ENCODE measurements at regions not wholly inside any gene's neighbourhood (a gene's known extent, or its start where the extent isn't known, plus 50 kb on each side); places are given as distances from the start of the nearest gene placed in this dataset.
A peak's percentile ranks its signal among the peaks of the same experiment; 100 is the strongest.

- DNase-seq = peak; percentile 44
Measured at GRCh38 chr2:103959174-103960128, 894.5 kb upstream of the POU3F3 start.

GRCh38 chr2:103960129-103960513, 893.8 kb upstream of the POU3F3 start:
- no peak for DNase-seq

- DNase-seq = no peak
Measured at GRCh38 chr2:103960951-103961350, 893.0 kb upstream of the POU3F3 start.

- no peak for DNase-seq
Measured at GRCh38 chr2:103961862-103962261, 892.1 kb upstream of the POU3F3 start.

GRCh38 chr2:103962670-103963069, 891.2 kb upstream of the POU3F3 start:
- no peak for DNase-seq

- DNase-seq = no peak
Measured at GRCh38 chr2:103963146-103963725, 890.7 kb upstream of the POU3F3 start.

GRCh38 chr2:103977241-103977640, 876.7 kb upstream of the POU3F3 start:
- DNase-seq = no peak

- no peak for DNase-seq
Measured at GRCh38 chr2:103977668-103978067, 876.2 kb upstream of the POU3F3 start.

- DNase-seq = no peak
Measured at GRCh38 chr2:103980401-103980800, 873.5 kb upstream of the POU3F3 start.

- no peak for DNase-seq
Measured at GRCh38 chr2:103982691-103983090, 871.2 kb upstream of the POU3F3 start.

- no peak for DNase-seq
Measured at GRCh38 chr2:103986001-103986400, 867.9 kb upstream of the POU3F3 start.

GRCh38 chr2:103991591-103991990, 862.3 kb upstream of the POU3F3 start:
- peak; percentile 28 for DNase-seq

GRCh38 chr2:104004821-104005220, 849.1 kb upstream of the POU3F3 start:
- no peak for DNase-seq

- DNase-seq = no peak
Measured at GRCh38 chr2:104016801-104017200, 837.1 kb upstream of the POU3F3 start.

GRCh38 chr2:104023306-104023705, 830.6 kb upstream of the POU3F3 start:
- no peak for DNase-seq

GRCh38 chr2:104023765-104024164, 830.1 kb upstream of the POU3F3 start:
- no peak for DNase-seq

GRCh38 chr2:104025295-104025694, 828.6 kb upstream of the POU3F3 start:
- DNase-seq = no peak

- DNase-seq = no peak
Measured at GRCh38 chr2:104026725-104027124, 827.2 kb upstream of the POU3F3 start.

GRCh38 chr2:104027321-104027720, 826.6 kb upstream of the POU3F3 start:
- no peak for DNase-seq

- no peak for DNase-seq
Measured at GRCh38 chr2:104028061-104028460, 825.9 kb upstream of the POU3F3 start.

GRCh38 chr2:104033399-104033798, 820.5 kb upstream of the POU3F3 start:
- peak; percentile 51 for DNase-seq

- DNase-seq = no peak
Measured at GRCh38 chr2:104040771-104041170, 813.1 kb upstream of the POU3F3 start.

GRCh38 chr2:104041351-104041750, 812.6 kb upstream of the POU3F3 start:
- no peak for DNase-seq

GRCh38 chr2:104043864-104044263, 810.1 kb upstream of the POU3F3 start:
- peak; percentile 56 for DNase-seq
